GM12878 (cell line): ENCODE measurements at regions not wholly inside any gene's neighbourhood (a gene's known extent, or its start where the extent isn't known, plus 50 kb on each side); places are given as distances from the start of the nearest gene placed in this dataset.

Experiments
- POLR2A ChIP-seq: IDR thresholded peaks from 2 replicates; pipeline ENCODE4 v1.6.1; 2011; ENCODE audit warnings: low read depth, mild to moderate bottlenecking, low read length
- RB1 ChIP-seq: fragments of 450-650 bp; formaldehyde crosslinking; IDR thresholded peaks from 2 replicates; pipeline ENCODE4 v1.6.1; 2017; ENCODE audit warnings: mild to moderate bottlenecking, borderline replicate concordance
- YY1 ChIP-seq: IDR thresholded peaks from 2 replicates; pipeline ENCODE4 v1.6.1; 2011; ENCODE audit warnings: low read depth, mild to moderate bottlenecking, low read length
- TF ChIP-seq, protein P1 (sequence below): IDR thresholded peaks from 2 replicates; pipeline ENCODE4 v1.6.1; 2011; ENCODE audit warnings: low read depth, low read length, improper control_type of control experiment, borderline replicate concordance
- TF ChIP-seq, protein P2 (sequence below): fragments of 450-650 bp; IDR thresholded peaks from 2 replicates; pipeline ENCODE4 v1.6.1; 2017; ENCODE audit warnings: mild to moderate bottlenecking, moderate library complexity
- TF ChIP-seq, protein P3 (sequence below): IDR thresholded peaks from 2 replicates; pipeline ENCODE4 v1.6.1; 2012; ENCODE audit warnings: mild to moderate bottlenecking, low read depth, low read length

DNA sequence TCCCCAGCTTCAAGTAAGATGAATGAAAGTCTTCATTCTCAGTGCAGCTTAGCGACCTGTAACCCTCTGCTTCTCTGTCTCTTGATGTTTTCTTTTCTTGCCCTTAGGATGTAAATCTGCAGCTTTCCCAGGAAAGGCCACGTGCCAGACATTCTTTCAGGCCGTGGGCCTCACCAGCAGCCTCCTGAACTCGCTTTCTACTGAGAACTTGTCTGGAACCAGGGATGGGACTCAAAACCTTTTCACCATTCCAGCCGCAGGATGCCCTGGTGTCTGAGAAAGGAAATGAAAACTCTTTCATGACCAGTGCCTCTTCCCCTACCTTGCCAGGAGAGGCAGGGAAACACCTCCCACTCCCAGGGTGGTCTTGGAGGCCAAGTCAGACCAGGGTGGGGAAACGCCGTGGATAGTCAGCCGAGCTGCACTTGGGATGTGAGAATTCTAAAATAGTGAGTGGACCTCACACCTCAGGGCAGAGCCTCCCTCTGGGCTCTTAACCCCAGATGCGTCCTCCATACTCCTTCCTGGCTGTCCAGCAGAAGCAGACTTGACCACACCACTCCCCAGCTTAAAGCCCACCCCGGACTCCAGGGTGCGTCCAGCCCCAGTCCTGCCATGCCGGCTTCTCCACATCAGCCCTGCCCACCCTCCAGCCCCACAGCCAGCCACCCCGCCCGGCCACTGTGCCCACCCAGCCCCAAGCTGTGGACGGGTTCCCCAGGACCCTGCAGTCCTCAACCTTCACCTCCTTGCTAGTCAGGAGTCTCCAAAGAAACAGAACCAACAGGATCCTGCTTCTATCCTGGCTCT lies 115.5 kb downstream of the TWIST2 start:
- TF ChIP-seq, protein P1, sequence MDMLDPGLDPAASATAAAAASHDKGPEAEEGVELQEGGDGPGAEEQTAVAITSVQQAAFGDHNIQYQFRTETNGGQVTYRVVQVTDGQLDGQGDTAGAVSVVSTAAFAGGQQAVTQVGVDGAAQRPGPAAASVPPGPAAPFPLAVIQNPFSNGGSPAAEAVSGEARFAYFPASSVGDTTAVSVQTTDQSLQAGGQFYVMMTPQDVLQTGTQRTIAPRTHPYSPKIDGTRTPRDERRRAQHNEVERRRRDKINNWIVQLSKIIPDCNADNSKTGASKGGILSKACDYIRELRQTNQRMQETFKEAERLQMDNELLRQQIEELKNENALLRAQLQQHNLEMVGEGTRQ, result no peak
- TF ChIP-seq, protein P2, sequence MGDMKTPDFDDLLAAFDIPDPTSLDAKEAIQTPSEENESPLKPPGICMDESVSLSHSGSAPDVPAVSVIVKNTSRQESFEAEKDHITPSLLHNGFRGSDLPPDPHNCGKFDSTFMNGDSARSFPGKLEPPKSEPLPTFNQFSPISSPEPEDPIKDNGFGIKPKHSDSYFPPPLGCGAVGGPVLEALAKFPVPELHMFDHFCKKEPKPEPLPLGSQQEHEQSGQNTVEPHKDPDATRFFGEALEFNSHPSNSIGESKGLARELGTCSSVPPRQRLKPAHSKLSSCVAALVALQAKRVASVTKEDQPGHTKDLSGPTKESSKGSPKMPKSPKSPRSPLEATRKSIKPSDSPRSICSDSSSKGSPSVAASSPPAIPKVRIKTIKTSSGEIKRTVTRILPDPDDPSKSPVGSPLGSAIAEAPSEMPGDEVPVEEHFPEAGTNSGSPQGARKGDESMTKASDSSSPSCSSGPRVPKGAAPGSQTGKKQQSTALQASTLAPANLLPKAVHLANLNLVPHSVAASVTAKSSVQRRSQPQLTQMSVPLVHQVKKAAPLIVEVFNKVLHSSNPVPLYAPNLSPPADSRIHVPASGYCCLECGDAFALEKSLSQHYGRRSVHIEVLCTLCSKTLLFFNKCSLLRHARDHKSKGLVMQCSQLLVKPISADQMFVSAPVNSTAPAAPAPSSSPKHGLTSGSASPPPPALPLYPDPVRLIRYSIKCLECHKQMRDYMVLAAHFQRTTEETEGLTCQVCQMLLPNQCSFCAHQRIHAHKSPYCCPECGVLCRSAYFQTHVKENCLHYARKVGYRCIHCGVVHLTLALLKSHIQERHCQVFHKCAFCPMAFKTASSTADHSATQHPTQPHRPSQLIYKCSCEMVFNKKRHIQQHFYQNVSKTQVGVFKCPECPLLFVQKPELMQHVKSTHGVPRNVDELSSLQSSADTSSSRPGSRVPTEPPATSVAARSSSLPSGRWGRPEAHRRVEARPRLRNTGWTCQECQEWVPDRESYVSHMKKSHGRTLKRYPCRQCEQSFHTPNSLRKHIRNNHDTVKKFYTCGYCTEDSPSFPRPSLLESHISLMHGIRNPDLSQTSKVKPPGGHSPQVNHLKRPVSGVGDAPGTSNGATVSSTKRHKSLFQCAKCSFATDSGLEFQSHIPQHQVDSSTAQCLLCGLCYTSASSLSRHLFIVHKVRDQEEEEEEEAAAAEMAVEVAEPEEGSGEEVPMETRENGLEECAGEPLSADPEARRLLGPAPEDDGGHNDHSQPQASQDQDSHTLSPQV, result no peak
- TF ChIP-seq YY1 (no peak), POLR2A (no peak), RB1 (no peak)
- TF ChIP-seq, protein P3, sequence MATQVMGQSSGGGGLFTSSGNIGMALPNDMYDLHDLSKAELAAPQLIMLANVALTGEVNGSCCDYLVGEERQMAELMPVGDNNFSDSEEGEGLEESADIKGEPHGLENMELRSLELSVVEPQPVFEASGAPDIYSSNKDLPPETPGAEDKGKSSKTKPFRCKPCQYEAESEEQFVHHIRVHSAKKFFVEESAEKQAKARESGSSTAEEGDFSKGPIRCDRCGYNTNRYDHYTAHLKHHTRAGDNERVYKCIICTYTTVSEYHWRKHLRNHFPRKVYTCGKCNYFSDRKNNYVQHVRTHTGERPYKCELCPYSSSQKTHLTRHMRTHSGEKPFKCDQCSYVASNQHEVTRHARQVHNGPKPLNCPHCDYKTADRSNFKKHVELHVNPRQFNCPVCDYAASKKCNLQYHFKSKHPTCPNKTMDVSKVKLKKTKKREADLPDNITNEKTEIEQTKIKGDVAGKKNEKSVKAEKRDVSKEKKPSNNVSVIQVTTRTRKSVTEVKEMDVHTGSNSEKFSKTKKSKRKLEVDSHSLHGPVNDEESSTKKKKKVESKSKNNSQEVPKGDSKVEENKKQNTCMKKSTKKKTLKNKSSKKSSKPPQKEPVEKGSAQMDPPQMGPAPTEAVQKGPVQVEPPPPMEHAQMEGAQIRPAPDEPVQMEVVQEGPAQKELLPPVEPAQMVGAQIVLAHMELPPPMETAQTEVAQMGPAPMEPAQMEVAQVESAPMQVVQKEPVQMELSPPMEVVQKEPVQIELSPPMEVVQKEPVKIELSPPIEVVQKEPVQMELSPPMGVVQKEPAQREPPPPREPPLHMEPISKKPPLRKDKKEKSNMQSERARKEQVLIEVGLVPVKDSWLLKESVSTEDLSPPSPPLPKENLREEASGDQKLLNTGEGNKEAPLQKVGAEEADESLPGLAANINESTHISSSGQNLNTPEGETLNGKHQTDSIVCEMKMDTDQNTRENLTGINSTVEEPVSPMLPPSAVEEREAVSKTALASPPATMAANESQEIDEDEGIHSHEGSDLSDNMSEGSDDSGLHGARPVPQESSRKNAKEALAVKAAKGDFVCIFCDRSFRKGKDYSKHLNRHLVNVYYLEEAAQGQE, result no peak
